Spleen (tissue), 11 donors: ENCODE measurements at regions not wholly inside any gene's neighbourhood (a gene's known extent, or its start where the extent isn't known, plus 50 kb on each side); places are given as distances from the start of the nearest gene placed in this dataset.

Experiments used
- DNase-seq: peaks from one replicate; pipeline ENCODE4 v3.0.0-alpha.2; 2020
- H3K27ac ChIP-seq, 8 donors: fragments of 200-600 bp; sonication (generic) in 7 of 8; 1 replicate in 4 of 8; 2 replicates in 4 of 8; pipeline versions ENCODE4 v1.5.0 to v1.8.0; 2016 to 2021; ENCODE audit warnings: inconsistent platforms in 4 of 8, mild to moderate bottlenecking in 4 of 8, moderate library complexity in 1 of 8
- H3K27me3 ChIP-seq, 7 donors: fragments of 200-600 bp; sonication (generic) in 6 of 7; replicated peaks in 1 of 7; 1 replicate in 4 of 7; 2 replicates in 3 of 7; pipeline versions ENCODE4 v1.5.0 to v1.8.0; 2016 to 2021; ENCODE audit warnings: inconsistent platforms in 3 of 7, mild to moderate bottlenecking in 1 of 7
- H3K36me3 ChIP-seq, 6 donors: fragments of 200-600 bp; sonication (generic) in 5 of 6; 1 replicate in 4 of 6; 2 replicates in 2 of 6; pipeline versions ENCODE4 v1.5.0 to v1.8.0; 2016 to 2021; ENCODE audit warnings: inconsistent platforms in 2 of 6
- H3K4me1 ChIP-seq, 6 donors: fragments of 200-600 bp; sonication (generic) in 5 of 6; 1 replicate in 3 of 6; 2 replicates in 3 of 6; pipeline versions ENCODE4 v1.5.0 to v1.8.0; 2016 to 2021; ENCODE audit warnings: inconsistent platforms in 3 of 6
- H3K4me3 ChIP-seq, 8 donors: fragments of 200-600 bp; sonication (generic) in 7 of 8; 1 replicate in 4 of 8; 2 replicates in 4 of 8; pipeline versions ENCODE4 v1.5.0 to v1.8.0; 2016 to 2021; ENCODE audit warnings: inconsistent platforms in 4 of 8, mild to moderate bottlenecking in 4 of 8, moderate library complexity in 2 of 8
- H3K9me3 ChIP-seq, 8 donors: fragments of 200-600 bp; sonication (generic) in 7 of 8; 1 replicate in 4 of 8; 2 replicates in 4 of 8; pipeline versions ENCODE4 v1.5.0 to v1.8.0; 2016 to 2021; ENCODE audit warnings: inconsistent platforms in 4 of 8
- POLR2A ChIP-seq, 3 donors: fragments of 450-650 bp; IDR thresholded peaks; one replicate each; pipeline ENCODE4 v1.5.1; 2017; ENCODE audit warnings: antibody characterized with exemption in 3 of 3, mild to moderate bottlenecking in 1 of 3
- POLR2AphosphoS5 ChIP-seq, 3 donors: sonication (generic); formaldehyde crosslinking; IDR thresholded peaks; one replicate each; pipeline ENCODE4 v1.5.1; 2017; ENCODE audit warnings: antibody characterized with exemption in 3 of 3
- WGBS, 5 donors: extraction: QIAGEN DNeasy Blood & Tissue Kit in 3 of 5; methylation state at CpG; one replicate each; pipeline versions ENCODE4 v1.1.5 to v1.1.7; 2013 to 2018; 5-methylcytosine and 5-hydroxymethylcytosine counted together
- intact Hi-C: fragments of 100-400 bp; cut with DNase I; formaldehyde crosslinking; loops from one replicate; pipeline ENCODE4 v1.15.0; 2023; ENCODE audit warnings: low total_unique reads
- TF ChIP-seq, protein P1 (sequence below), 11 experiments: fragments of 200-600 bp in 7 of 11; fragments of 450-650 bp in 4 of 11; sonication (generic) in 4 of 11; IDR thresholded peaks in 8 of 11; conservative IDR thresholded peaks in 3 of 11; 1 replicate in 7 of 11; 2 replicates in 4 of 11; pipeline versions ENCODE4 v1.4.0 to v1.8.0; 2016 to 2021; ENCODE audit warnings: antibody characterized with exemption in 11 of 11, inconsistent platforms in 4 of 11, mild to moderate bottlenecking in 1 of 11
- donor health status: healthy with polysubstance abuse.
- donor health status: DM: no; HTN: no; CAD: no; lungs with moderate emphysema.
- donor health status: DM: no; HTN: no; CAD: no.
- donor health status: Bipolar disorder and iron deficiency.
- donor health status: healthy.
- donor health status: DM: no; HTN: no; CAD: no.
- donor health status: DM: yes; HTN: yes; CAD: no.

DNA sequence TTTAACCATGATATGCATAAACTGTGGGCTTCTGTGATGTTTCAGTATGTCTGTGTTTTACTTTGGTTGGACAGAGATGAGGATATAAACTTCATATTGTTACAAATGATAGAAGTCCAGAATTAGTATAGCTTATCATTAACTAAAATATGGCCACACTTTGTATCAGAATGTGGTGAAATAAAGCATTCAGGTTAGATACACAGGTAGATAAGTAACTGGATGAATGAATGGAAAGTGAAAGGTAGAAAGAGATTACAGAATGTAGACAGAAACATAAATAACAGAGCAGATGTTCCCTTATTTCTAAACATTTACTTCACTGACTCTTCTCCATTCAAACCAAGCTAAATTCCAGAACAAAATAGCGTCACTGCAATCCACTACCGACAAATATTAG, 1033.8 kb downstream of the CDH18 start:
- no peak overlapping the region for H3K4me3 ChIP-seq
- TF ChIP-seq, protein P1, sequence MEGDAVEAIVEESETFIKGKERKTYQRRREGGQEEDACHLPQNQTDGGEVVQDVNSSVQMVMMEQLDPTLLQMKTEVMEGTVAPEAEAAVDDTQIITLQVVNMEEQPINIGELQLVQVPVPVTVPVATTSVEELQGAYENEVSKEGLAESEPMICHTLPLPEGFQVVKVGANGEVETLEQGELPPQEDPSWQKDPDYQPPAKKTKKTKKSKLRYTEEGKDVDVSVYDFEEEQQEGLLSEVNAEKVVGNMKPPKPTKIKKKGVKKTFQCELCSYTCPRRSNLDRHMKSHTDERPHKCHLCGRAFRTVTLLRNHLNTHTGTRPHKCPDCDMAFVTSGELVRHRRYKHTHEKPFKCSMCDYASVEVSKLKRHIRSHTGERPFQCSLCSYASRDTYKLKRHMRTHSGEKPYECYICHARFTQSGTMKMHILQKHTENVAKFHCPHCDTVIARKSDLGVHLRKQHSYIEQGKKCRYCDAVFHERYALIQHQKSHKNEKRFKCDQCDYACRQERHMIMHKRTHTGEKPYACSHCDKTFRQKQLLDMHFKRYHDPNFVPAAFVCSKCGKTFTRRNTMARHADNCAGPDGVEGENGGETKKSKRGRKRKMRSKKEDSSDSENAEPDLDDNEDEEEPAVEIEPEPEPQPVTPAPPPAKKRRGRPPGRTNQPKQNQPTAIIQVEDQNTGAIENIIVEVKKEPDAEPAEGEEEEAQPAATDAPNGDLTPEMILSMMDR (IDR thresholded peaks at IDR 0.05 in 8 of 11, conservative IDR thresholded peaks at IDR 0.05 in 3 of 11) = no peak
- TF ChIP-seq POLR2A (IDR thresholded peaks at IDR 0.05) (no peak), POLR2AphosphoS5 (IDR thresholded peaks at IDR 0.05) (no peak)
- no peaks in the 10 kb centered on the region for H3K27me3 ChIP-seq
- no peaks in the 10 kb centered on the region for H3K36me3 ChIP-seq
- DNase-seq = no peak
- no peaks in the 10 kb centered on the region for H3K4me1 ChIP-seq
- WGBS, 5 donors = 44 to 86% (median 46%) methylated on average over 2 of the region's 2 CpGs
- intact Hi-C loops = no loop called here
- H3K27ac ChIP-seq = no peak overlapping the region
- no peaks in the 10 kb centered on the region for H3K9me3 ChIP-seq

- Histone ChIP-seq H3K27ac (no peak overlapping the region), H3K4me1 (no peaks in the 10 kb centered on the region), H3K36me3 (no peaks in the 10 kb centered on the region), H3K4me3 (no peak overlapping the region), H3K9me3 (no peaks in the 10 kb centered on the region), H3K27me3 (no peaks in the 10 kb centered on the region)
- intact Hi-C loops = no loop called here
- no peak for TF ChIP-seq POLR2A (IDR thresholded peaks at IDR 0.05)
- TF ChIP-seq, protein P1 (IDR thresholded peaks at IDR 0.05 in 8 of 11, conservative IDR thresholded peaks at IDR 0.05 in 3 of 11) = no peak
- TF ChIP-seq POLR2AphosphoS5 (IDR thresholded peaks at IDR 0.05) = no peak
- no peak for DNase-seq
- 82 to 90% (median 84%) methylated on average over 4 of the region's 4 CpGs for WGBS, 5 donors
Measured at GRCh38 chr5:18959535-18959934, 1028.5 kb downstream of the CDH18 start.

DNA sequence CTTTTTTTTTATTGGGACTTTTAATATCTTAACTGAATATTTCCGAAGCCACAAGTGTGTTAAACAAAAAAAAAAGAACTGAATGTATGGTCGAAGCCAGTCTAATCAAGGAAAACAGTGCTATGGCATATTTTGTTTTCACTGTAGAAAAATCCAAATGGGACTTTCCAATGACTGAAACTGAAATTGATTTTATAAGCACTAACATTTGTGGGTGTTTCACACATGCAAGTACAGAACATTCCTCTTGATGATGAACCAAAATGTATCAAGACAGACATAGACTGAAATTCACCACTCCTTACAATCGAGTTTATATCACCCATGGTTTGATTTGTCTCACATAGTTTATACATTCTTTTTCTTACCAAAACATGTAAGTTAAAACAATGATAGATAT, 1026.8 kb downstream of the CDH18 start:
- no peak for DNase-seq
- no peaks in the 10 kb centered on the region for H3K4me1 ChIP-seq
- TF ChIP-seq POLR2AphosphoS5 (IDR thresholded peaks at IDR 0.05) = no peak
- no peak for TF ChIP-seq POLR2A (IDR thresholded peaks at IDR 0.05)
- TF ChIP-seq, protein P1 (IDR thresholded peaks at IDR 0.05 in 8 of 11, conservative IDR thresholded peaks at IDR 0.05 in 3 of 11) = no peak
- WGBS, 5 donors = 67 to 84% (median 73%) methylated on average over 3 of the region's 3 CpGs
- no peaks in the 10 kb centered on the region for H3K27me3 ChIP-seq
- H3K9me3 ChIP-seq = no peaks in the 10 kb centered on the region
- no peaks in the 10 kb centered on the region for H3K36me3 ChIP-seq
- intact Hi-C loops = no loop called here
- H3K4me3 ChIP-seq = no peak overlapping the region
- no peak overlapping the region for H3K27ac ChIP-seq

DNA sequence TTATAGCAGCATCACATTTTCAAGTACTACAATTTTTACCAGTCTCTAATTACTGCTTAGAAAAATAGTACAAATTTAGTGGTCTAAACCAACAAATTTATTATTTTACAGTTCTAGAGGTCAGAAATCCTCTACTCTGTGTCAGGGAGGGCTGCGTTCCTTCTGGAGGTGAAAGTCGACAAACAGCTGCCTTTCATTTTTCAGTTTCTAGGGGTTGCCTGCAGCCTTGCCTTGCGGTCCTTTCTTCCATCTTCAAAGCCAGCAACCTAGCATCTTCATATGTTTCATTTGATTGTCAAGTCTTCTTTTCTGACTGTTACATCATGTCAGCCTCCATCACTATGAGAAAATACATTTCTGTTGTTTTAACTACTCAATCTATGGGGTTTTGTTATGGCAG, 1022.1 kb downstream of the CDH18 start:
- no peak for DNase-seq
- intact Hi-C loops = no loop called here
- Histone ChIP-seq H3K36me3 (no peaks in the 10 kb centered on the region), H3K27ac (no peak overlapping the region), H3K4me3 (no peak overlapping the region), H3K27me3 (no peaks in the 10 kb centered on the region), H3K9me3 (no peaks in the 10 kb centered on the region), H3K4me1 (no peaks in the 10 kb centered on the region)
- TF ChIP-seq, protein P1 (IDR thresholded peaks at IDR 0.05 in 8 of 11, conservative IDR thresholded peaks at IDR 0.05 in 3 of 11) = no peak
- no peak for TF ChIP-seq POLR2A (IDR thresholded peaks at IDR 0.05)
- WGBS, 5 donors = 61 to 96% (median 93%) methylated on average over 3 of the region's 3 CpGs
